Liver (tissue), 3 donors: ENCODE measurements at regions not wholly inside any gene's neighbourhood (a gene's known extent, or its start where the extent isn't known, plus 50 kb on each side); places are given as distances from the start of the nearest gene placed in this dataset.

ENCODE experiments used
- EGR1 ChIP-seq, 2 donors: IDR thresholded peaks; 2 replicates each; pipeline ENCODE4 v1.6.1; 2016 to 2018; ENCODE audit warnings: antibody characterized with exemption in 2 of 2, low read depth in 2 of 2
- TAF1 ChIP-seq: conservative IDR thresholded peaks from 2 replicates; pipeline ENCODE4 v1.6.1; 2016; ENCODE audit warnings: antibody characterized with exemption, mild to moderate bottlenecking
- YY1 ChIP-seq: IDR thresholded peaks from 2 replicates; pipeline ENCODE4 v1.6.1; 2016; ENCODE audit warnings: antibody characterized with exemption, mild to moderate bottlenecking
- TF ChIP-seq, protein P1 (sequence below): IDR thresholded peaks from 2 replicates; pipeline ENCODE4 v1.6.1; 2016; ENCODE audit warnings: antibody characterized with exemption, mild to moderate bottlenecking
- TF ChIP-seq, protein P2 (sequence below): fragments of 150-350 bp; IDR thresholded peaks from 2 replicates; pipeline ENCODE4 v1.5.1; 2017; ENCODE audit warnings: improper control_type of control experiment, low read depth, low read length; ENCODE audit not compliant: missing input control
- TF ChIP-seq, protein P3 (sequence below): IDR thresholded peaks from 2 replicates; pipeline ENCODE4 v1.6.1; 2016; ENCODE audit warnings: antibody characterized with exemption
- TF ChIP-seq, protein P4 (sequence below): IDR thresholded peaks from 2 replicates; pipeline ENCODE4 v1.6.1; 2016; ENCODE audit warnings: antibody characterized with exemption
- donor health status: healthy.
- donor health status: healthy.

DNA sequence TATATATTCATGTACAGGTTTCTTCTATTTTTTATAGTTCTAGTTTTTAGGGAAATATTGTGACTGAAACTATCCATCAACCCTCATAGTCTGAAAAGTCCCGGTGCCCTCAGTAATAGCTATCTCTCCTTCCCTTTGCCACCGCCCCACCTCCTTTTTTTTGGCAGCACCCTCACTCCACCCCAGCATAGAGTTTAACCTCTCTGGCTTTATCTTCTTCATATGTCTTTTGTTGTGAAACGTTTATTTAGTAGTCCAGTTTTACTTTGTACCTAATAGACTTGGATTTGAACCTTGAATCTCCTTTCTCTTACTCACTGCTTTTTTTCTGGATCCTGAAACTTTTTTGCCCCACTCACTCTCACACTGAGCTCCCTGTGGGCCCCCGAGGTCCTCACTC is 109.5 kb downstream of the BBS10 start:
- TF ChIP-seq TAF1, result no peak
- peak; percentile 25 for TF ChIP-seq YY1
- TF ChIP-seq, protein P1, sequence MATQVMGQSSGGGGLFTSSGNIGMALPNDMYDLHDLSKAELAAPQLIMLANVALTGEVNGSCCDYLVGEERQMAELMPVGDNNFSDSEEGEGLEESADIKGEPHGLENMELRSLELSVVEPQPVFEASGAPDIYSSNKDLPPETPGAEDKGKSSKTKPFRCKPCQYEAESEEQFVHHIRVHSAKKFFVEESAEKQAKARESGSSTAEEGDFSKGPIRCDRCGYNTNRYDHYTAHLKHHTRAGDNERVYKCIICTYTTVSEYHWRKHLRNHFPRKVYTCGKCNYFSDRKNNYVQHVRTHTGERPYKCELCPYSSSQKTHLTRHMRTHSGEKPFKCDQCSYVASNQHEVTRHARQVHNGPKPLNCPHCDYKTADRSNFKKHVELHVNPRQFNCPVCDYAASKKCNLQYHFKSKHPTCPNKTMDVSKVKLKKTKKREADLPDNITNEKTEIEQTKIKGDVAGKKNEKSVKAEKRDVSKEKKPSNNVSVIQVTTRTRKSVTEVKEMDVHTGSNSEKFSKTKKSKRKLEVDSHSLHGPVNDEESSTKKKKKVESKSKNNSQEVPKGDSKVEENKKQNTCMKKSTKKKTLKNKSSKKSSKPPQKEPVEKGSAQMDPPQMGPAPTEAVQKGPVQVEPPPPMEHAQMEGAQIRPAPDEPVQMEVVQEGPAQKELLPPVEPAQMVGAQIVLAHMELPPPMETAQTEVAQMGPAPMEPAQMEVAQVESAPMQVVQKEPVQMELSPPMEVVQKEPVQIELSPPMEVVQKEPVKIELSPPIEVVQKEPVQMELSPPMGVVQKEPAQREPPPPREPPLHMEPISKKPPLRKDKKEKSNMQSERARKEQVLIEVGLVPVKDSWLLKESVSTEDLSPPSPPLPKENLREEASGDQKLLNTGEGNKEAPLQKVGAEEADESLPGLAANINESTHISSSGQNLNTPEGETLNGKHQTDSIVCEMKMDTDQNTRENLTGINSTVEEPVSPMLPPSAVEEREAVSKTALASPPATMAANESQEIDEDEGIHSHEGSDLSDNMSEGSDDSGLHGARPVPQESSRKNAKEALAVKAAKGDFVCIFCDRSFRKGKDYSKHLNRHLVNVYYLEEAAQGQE, result no peak
- TF ChIP-seq, protein P2, sequence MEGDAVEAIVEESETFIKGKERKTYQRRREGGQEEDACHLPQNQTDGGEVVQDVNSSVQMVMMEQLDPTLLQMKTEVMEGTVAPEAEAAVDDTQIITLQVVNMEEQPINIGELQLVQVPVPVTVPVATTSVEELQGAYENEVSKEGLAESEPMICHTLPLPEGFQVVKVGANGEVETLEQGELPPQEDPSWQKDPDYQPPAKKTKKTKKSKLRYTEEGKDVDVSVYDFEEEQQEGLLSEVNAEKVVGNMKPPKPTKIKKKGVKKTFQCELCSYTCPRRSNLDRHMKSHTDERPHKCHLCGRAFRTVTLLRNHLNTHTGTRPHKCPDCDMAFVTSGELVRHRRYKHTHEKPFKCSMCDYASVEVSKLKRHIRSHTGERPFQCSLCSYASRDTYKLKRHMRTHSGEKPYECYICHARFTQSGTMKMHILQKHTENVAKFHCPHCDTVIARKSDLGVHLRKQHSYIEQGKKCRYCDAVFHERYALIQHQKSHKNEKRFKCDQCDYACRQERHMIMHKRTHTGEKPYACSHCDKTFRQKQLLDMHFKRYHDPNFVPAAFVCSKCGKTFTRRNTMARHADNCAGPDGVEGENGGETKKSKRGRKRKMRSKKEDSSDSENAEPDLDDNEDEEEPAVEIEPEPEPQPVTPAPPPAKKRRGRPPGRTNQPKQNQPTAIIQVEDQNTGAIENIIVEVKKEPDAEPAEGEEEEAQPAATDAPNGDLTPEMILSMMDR, result no peak
- TF ChIP-seq, protein P3, sequence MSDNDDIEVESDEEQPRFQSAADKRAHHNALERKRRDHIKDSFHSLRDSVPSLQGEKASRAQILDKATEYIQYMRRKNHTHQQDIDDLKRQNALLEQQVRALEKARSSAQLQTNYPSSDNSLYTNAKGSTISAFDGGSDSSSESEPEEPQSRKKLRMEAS, result peak; percentile 43
- TF ChIP-seq, protein P4, sequence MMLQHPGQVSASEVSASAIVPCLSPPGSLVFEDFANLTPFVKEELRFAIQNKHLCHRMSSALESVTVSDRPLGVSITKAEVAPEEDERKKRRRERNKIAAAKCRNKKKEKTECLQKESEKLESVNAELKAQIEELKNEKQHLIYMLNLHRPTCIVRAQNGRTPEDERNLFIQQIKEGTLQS, result no peak
- no peak for TF ChIP-seq EGR1 (IDR thresholded peaks at IDR 0.05; ENCODE audit: low read depth in 2 of 2)
